NCI-H510A treated with DMSO at 0.1 percent for 48 hours (cell line): ENCODE measurements at regions not wholly inside any gene's neighbourhood (a gene's known extent, or its start where the extent isn't known, plus 50 kb on each side); places are given as distances from the start of the nearest gene placed in this dataset.

Source experiments
- DNase-seq: peaks from one replicate; lab custom pipeline; 2025; lab: John Stamatoyannopoulos, UW

DNA sequence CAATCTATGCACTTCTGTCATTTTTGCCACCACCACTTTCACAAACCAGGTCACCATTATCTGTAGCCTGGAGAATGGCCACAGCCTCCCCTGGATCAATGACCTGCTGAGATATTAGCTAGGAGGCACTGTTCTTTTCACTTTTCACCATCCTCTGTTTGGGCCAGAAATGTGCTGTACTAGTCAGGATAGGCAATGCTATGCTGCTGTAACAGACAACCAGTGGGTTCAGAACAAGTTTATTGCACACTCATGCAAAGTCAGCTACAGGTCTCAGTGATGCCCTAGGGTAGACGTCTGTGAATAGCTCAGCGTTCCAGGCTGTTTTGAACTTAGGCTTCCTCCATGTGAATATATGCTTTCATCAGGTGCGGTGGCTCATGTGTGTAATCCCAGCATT lies 231.5 kb downstream of the SUDS3 start:
- no peak for DNase-seq

DNA sequence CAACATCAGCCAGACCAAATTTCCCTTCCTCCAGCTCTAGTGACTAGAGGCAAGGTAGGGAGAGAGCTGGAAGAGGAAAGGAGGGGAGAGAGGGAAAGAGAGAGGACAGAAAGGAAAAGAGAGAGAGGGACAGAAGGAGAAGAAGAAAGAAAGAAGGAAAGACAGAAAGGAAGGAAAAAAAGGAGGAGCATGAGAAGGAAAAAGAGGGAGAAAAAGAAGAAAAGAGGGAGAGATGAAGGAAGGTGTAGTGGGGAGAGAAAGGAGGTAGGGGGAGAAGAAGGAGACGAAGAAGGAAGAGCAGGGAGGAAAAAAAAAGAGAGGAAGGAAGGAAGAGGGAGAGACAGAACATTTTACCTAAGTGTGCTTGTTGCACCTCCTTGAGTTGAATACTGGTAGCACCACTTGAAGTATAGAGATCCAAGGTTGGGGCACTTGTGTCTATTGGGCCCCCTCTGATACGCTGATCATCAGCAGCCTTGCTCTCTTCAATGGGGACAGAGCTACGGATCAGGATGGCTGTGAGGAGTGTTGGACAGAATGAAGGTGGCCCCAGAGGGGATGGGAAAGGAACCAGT lies 232.5 kb downstream of the SUDS3 start:
- DNase-seq: no peak

- no peak for DNase-seq
These were observed 234.9 kb downstream of the SUDS3 start for GRCh38 chr12:118611295-118611694.

DNA sequence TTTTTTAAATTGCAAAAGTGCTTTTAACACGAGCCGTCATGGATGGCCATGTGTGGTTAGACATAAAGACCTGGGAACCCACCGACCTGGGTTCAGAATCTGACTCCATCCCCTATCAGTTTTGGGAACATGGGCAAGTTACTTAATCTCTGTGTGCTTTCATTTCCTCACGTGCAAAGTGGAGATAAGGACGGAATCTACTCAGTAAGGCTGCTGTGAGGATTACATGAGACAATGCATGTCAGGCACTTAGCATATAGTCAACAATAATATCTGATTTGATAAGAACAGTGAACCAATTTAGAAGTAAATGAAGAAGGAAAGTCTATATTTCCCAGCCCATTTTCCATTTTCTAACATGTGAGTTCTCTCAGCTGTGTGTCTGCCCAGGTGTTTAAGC lies 235.4 kb downstream of the SUDS3 start:
- no peak for DNase-seq

- DNase-seq: no peak
These were observed 241.5 kb downstream of the SUDS3 start for GRCh38 chr12:118617611-118618450.

DNA sequence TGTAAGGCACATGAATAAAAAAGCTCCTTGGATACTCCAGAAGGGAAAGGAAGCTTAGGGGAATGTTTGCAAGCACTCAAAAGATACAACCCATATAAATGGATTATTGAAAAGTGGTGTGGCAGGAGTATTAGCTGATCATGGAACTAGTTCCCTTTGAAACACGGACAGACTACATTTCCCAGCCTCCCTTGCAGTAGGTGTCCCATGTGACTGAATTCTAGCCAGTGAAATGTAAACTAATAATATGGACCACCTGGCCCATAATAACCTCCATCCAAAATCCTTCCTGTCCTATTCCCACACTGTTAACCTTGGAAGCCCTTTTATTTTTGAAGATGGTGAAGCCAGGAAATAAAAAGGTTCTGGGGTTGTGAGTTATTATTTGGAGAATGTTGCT lies 242.3 kb downstream of the SUDS3 start:
- DNase-seq: no peak

- no peak for DNase-seq
These were observed 248.8 kb downstream of the SUDS3 start for GRCh38 chr12:118625050-118625675.

DNA sequence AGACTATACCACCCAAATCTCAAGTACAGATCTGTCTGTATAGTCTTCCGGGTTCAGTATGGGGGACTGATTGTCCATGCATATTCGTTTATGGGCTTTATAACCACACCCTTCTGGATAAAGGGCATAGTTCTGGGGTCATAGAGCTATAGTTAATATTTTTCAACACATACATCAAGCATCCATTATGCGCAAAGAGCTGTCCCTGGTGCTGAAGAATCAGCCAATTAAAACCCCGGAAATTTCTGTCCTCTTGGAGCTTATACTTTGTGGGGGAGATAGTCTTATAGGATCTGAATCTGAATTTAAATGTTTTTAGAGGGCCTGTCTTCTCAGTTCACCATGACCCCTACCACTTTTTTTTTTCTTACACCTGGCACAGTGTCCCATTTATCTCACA lies 256.7 kb downstream of the SUDS3 start:
- DNase-seq: no peak

DNA sequence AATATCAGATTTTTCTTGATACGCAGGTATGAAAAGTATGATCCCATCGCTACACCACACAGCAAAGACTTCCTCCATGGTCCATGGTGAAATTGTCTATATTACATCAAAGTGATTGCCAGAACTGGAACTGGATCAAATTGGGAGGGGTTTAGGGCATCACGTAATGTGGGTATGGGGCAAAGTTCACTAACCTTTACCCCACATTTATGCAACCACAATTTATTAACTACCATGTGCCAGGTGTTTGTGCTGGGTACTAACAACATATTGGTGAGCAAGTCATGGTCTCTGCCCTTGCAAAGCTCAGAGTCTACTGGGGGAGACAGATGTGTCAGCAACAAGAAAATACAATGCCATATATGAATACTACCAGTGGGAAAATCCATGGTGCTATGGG lies 258.9 kb downstream of the SUDS3 start:
- no peak for DNase-seq

DNA sequence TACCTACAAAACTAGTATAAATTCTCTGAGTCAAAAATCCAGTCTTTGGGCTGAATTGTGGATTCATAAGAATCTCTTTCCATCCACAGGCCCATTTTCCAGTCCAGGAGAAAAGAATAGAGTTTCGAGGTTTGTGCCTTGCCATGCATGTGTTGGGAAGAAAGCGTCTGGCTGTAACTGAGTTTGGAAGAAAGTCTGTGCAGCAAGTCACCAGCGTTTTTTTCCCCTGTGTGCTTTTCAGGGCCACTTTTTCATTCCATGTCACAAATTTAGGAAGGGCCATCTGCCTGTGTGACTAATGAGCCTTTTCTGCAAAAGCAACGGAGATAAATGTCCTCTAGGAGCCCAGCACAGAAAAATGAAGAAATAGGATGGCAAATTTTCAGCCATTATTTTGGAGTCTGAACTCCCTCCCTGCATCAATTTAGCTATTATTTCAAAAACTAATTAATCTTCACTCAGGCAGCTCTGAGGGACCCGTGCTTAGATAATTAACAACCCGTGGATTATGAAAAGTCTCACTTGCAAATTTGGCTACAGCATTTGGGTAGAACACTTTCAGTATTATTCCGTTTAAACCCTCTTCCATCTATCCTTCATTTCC lies 261.5 kb downstream of the SUDS3 start:
- no peak for DNase-seq

DNA sequence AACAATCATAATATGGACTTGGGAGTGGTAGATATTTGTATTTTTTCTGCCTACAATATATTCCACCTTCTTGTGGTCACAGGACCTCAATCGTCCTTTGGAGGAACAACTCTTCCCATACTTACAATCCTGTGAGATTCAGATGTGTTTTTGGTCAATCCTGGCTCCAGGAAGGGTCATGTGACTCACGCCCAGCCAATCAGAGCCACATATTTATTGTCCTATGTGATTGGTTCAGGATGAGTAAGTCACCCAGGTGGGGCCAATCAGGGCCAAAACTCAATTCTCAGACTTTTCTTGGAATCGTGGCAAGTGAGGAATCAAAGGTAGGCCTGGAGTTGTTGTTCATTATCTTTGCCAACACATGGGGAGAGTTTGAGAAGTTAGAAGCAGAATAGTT lies 264.9 kb downstream of the SUDS3 start:
- no peak for DNase-seq

DNA sequence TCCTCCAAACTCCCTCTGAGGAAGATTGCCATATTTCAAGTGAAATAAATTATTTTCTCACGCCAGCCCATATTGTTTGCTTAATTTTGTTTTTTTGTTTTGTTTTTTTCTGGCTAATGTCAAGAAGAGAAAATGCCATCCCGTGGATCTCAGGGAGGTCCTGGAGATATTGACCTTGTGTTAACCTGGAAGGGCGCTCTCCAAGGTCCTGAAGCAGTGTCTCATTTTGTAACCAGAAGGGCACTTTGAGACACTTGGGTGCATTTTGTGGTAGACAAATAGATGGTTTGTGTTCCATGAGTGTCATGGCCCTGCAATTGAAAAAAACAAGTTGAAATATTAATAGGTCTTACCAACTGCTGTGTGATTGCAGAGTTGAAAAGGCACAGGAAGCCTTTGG lies 268.9 kb downstream of the SUDS3 start:
- no peak for DNase-seq

DNA sequence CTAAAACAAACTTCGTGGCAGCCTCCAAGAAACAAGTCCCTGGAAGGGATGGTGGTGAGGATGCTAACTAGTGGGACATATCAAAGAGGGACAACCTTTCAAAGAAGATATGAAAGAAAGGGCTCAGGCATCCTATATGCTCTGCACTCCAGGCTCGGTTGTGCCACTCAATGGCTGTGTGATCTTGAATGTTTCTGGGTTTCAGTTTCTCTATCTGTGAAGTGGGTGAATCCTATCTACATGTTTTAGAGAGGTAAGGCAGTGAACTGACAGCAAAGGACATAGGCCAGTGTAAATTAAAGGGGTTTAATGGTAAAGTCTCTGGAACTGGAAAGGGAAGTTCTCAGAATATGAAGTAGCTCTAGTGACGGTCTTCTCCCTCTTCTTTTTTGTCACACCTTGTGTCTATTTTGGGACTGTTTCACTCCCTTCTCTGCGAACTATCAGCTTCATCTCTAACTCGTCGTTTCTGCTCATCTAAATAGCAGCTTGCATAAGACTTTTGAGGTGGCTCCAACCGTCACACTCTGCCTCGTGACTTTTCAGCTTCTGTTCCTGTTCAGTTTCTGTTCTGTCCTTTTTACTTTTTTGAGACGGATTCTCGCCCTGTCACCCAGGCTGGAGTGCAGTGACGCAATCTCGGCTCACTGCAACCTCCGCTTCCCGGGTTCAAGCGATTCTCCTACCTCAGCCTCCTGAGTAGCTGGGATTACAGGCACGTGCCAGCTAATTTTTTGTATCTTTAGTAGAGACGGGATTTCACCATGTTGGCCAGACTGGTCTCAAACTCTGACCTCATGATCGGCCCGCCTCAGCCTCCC lies 273.6 kb downstream of the SUDS3 start:
- no peak for DNase-seq

GRCh38 chr12:118650586-118650960 lies 274.2 kb downstream of the SUDS3 start:
- DNase-seq: no peak

DNA sequence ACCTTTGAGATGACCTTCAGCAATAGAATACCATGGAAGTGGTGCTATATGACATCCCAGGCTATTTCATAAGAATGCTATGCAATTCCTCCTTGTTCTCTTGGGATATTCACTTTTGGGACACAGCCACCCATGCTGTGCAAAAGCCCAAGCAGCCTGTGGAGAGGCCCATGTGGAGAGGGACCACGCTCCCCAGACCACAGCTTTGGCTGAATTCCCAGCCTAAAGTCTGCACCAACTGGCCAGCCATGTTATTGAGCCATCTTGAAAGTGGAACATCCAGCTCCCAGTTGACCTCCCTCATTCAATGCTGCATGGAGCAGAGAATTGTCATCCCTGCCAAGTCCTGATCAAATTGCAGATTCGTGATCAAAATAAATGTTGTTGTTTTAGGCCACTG lies 275.1 kb downstream of the SUDS3 start:
- DNase-seq: no peak

- no peak for DNase-seq
These were observed 279.2 kb downstream of the SUDS3 start for GRCh38 chr12:118655588-118655987.

DNA sequence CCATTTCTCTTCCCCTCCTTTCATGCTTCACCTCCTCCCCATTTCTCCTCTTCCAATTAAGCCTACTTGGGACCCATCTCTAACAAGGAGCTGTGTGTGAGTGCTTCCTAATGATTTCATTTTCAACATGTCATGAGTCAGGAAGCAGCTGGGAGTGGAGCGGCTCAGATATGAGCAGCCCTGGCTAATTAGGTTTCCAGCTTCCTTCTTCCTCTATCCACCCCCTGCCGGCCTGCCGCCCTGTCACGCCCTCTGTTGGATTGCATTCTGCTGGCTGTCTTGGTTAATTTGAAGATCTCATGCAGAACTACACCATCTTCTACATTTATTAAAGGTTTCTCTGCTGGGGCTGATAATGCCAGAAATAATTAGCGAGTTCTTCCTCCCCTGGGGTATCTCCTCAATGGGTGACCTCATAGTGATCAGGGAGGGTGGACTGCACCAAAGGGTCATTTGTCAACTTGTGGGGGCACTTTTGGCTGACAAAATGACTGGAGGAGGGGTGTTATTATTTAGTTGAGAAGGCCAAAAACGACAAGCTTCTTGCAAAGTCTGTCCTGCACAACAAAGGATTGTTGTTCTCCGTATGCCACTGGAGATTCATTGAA lies 300.9 kb upstream of the SRRM4 start:
- DNase-seq: no peak

DNA sequence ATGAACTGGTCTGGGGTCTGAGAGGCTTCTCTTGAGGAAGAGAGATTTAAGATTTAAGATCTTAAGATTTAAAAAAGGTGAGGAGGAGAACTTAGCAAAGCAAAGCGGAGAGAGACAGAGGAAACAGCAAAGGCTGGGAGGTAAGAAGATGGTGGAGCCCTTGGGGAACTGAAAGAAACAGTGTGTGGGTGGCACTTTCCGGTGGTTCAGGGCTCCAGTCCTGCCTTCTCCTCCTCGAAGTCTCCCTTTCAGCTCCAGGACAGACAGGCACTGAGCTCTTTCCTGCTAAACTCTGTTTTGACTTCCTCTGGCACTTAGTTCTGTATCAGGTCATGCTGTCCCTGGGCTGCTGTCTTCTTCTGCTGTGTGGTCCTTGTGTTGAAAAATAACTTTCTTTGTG lies 298.7 kb upstream of the SRRM4 start:
- DNase-seq: no peak

DNA sequence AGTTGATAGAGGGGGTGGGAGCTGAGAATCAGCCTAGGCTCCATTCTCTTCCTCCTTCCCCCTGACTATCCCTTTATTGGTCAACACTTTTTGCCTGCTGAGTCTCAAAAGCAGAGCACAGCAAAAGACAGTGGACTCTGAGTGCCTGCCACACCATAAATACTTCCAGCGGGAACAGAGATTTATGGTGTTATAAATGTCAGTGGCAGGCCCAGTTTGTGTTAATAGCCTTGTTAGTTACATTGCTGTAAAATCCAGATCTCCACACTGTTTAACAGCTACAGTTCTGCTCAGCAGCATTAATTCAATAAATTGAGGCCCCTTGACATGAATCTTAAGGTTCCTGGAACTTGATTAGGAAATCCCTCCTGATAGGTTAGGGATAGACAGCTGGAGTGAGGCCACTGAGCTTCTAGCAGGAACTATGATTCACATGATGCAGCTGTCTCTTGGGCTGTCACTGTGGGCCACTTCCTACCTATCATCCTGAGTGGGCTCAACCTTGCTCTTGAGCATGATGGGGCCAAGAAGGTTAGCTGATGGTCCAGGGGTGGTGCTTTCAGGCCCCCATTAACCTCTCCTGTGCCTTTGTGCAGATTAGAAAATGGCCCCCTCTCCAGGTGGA lies 295.2 kb upstream of the SRRM4 start:
- no peak for DNase-seq

GRCh38 chr12:118689793-118690192 lies 291.5 kb upstream of the SRRM4 start:
- DNase-seq: no peak

DNA sequence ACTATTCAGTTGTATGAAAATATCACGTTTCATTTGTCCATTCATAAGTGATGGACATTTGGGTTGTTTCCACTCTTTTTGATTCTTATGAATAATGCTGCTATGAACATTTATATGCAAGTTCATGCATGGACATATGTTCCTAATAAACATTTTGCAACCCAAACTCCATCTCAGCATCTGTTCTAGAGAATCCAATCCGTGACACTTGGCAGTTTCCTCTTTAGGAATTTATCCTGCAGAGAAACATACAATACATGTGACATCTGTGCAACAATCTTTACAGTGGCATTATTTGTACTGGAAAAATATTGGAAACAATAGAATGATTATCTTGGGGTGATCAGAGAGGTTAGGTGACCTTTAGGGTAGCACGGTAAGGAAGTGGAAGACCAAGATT lies 290.8 kb upstream of the SRRM4 start:
- DNase-seq: no peak
